NCI-H82 treated with DMSO at 0.1 percent for 48 hours (cell line): ENCODE measurements at regions not wholly inside any gene's neighbourhood (a gene's known extent, or its start where the extent isn't known, plus 50 kb on each side); places are given as distances from the start of the nearest gene placed in this dataset.
"Not testable (repeated sequence)": the region's sequence is repeated elsewhere in the genome, so short reads cannot be mapped to it uniquely, and the experiment has no call there.

Experiments used
- DNase-seq: peaks from one replicate; lab custom pipeline; 2025; ENCODE audit not compliant: unreplicated experiment; lab: John Stamatoyannopoulos, UW

- no peak for DNase-seq
These were observed 140.9 kb downstream of the DLL1 start for GRCh38 chr6:170149681-170150589.

- DNase-seq, result no peak
These were observed 142.0 kb downstream of the DLL1 start for GRCh38 chr6:170148709-170149470.

DNA sequence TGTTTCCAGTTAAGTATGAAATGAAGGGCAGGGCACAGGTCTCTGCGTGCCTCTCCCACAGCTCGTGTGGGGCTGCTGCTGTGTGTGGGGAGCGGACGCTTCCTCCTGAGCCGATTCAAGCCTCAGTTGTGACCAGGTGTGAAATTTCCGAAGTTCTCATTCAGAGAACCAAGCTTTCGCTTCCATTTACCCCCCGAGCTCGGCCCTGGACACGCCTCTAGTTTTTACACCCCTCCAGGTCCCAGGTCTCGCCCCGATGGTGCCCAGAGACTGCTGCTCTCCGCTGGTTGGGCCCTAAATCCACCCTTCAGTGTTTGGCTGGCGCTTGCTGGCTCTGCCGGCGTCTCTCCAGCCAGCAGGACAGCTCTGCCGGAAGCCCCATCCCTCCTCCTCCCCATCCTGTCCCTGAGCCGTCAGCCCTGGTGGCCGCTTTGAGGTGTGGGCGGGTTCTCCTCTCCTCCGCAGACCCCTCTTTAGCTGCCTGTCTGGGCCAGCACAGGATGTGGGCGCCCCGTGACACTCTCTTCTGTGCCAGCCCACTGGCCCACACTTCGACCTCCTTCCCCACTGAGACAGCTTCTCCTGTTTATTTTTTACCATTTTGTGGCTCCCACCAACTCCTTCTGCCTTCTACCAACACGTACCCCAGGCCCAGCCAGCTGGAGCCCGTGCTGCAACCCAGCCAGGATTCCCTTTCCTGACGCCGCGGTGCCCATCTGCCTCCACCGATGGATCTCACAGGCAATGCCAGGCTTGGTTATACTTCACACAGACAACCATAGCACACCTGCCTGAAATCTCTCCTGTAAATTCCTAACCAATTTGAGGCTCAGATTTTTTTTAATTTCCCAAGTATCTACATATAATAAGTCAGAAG is 142.8 kb downstream of the DLL1 start:
- no peak for DNase-seq

DNA sequence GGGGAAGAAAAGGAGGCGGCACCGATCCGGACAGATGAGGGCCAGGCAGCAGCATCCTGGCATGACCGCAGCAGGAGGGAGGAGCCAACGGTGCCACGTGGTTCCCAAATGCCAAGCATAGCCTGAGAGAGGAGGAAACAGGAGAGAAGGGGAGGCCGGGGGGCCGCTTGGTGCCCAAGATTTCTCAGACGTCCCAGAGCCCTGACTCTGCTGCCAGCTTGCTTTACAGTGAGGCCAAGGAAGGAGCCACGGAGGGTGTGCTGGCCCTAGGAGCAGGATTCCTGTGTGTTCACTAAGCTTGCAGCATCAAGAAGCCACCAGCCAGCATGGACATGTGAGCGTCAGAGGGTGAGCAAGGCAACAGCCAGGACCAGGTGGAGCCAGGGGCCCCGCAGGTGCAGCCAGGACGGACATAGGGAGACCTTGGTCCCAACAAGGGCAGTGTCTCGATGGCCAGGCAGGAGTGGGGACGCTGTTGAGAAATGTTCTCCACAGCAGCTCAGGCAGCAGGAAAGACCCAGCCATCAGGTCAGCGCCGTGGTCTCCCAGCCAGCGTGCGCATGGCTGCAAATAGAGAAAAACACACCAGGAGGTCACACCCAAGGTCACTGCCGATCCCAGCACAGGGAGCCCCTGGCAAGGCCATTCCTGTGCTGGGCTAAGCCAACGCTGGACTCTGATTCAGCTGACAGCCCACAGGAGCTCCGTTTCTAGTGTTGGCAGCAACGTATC is 143.7 kb downstream of the DLL1 start:
- no peak for DNase-seq

- DNase-seq, result no peak
These were observed 144.2 kb downstream of the DLL1 start for GRCh38 chr6:170146640-170147039.

DNA sequence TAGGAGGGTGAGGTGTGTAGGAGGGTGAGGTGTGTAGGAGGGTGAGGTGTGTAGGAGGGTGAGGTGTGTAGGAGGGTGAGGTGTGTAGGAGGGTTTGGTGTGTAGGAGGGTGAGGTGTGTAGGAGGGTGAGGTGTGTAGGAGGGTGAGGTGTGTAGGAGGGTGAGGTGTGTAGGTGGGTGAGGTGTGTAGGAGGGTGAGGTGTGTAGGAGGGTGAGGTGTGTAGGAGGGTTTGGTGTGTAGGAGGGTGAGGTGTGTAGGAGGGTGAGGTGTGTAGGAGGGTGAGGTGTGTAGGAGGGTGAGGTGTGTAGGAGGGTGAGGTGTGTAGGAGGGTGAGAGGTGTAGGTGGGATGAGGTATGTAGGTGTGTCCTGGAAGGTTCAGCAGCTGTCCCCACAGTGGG is 144.7 kb downstream of the DLL1 start:
- DNase-seq, result not testable (repeated sequence)

DNA sequence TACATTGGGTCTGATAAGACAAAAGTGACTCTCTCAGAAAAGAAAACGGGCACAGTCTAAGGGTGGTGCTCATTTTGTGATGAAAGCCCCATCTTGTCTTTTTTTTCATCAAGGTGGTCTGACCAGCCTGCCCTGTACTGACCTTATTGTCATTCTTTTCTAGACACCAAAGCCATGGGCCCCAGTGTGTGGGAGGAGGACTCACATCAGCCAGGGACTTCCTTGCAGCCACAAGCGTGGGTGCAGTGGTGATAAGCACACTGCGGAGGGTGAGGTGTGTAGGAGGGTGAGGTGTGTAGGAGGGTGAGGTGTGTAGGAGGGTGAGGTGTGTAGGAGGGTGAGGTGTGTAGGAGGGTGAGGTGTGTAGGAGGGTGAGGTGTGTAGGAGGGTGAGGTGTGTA is 145.2 kb downstream of the DLL1 start:
- not testable (repeated sequence) for DNase-seq

- DNase-seq, result no peak
These were observed 145.6 kb downstream of the DLL1 start for GRCh38 chr6:170145272-170145592.

DNA sequence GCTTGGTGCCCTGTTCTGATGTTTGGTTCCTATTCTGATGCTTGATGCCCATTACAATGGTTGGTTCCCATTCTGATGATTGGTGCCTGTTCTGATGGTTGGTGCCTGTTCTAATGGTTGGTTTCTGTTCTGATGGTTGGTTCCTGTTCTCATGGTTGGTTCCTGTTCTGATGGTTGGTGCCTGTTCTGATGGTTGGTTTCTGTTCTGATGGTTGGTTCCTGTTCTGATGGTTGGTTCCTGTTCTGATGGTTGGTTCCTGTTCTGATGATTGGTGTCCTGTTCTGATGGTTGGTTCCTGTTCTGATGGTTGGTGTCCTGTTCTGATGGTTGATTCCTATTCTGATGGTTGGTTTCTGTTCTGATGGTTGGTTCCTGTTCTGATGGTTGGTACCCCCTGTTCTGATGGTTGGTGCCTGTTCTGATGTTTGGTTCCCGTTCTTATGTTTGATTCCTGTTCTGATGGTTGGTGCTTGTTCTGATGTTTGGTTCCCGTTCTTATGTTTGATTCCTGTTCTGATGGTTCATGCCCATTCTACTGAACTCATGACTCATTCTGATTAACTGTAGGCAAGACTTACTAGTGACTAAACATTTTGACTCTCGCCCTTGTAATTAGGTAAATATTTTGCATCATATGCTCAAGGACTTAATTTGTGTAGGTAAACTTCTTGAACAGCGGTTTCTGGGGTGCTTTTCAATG is 146.2 kb downstream of the DLL1 start:
- DNase-seq, result no peak

GRCh38 chr6:170143401-170144150 is 147.3 kb downstream of the DLL1 start:
- no peak for DNase-seq

DNA sequence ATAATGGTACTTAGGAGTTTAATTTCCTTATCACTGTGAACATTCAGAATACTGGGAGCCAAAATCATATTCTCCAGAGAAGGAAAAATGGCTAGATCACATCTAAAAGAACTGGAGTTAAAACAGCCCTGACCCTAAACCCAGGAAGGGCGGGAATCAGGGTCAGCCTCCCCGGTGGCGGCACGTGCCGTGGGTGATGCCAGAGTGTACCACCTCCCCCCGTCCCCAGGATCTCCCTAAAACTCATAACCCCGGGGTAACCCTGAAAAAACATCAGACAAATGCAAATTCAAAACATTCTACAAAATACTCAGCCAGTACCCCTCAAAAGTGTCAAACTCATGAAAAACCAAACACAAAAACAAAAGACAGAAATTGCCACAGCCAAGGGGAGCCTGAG is 148.3 kb downstream of the DLL1 start:
- no peak for DNase-seq

GRCh38 chr6:170141061-170141460 is 149.8 kb downstream of the DLL1 start:
- not testable (repeated sequence) for DNase-seq

DNA sequence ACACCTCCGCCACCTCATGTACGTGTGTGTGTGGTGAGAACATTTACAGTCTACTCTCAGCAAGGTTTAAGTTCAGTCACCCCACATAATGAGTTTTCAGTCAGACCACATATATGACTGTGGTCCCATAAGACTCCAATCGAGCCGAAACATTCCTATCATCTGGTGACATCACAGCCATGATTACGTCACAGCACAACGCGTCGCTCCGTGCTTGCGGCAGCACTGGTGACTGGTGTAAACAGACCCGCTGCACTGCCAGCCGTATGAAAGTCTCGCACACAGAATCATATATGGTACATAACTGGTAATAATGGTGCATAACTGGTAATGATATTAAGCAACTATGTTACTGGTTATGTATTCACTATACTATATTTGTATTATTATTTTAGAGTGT is 150.7 kb downstream of the DLL1 start:
- no peak for DNase-seq

DNA sequence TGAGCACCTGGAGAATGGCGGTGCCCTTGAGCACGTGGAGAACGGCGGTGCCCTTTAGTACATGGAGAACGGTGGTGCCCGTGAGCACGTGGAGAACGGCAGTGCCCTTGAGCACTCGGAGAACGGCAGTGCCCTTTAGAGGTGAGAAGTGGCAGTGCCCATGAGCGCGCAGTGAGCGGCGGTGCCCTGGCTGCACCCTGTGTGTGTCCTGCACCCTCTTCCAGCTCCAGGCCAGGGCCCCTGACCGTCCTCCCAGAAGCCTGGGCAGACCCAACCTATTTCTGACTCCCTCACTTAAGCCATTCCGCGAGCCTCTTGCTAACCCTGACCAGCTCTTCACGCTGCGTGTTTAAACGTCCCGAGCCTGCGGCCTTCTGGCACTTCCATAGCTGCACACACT is 151.3 kb downstream of the DLL1 start:
- DNase-seq, result no peak

- not testable (repeated sequence) for DNase-seq
These were observed 151.8 kb downstream of the DLL1 start for GRCh38 chr6:170139046-170139445.

- no peak for DNase-seq
These were observed 152.7 kb downstream of the DLL1 start for GRCh38 chr6:170137911-170138910.

- DNase-seq, result no peak
These were observed 153.5 kb downstream of the DLL1 start for GRCh38 chr6:170137176-170137891.
